Activated T-cell treated with anti-CD3 and anti-CD28 coated beads for 24 hours (primary cell): ENCODE measurements at regions not wholly inside any gene's neighbourhood (a gene's known extent, or its start where the extent isn't known, plus 50 kb on each side); places are given as distances from the start of the nearest gene placed in this dataset.

Experiments used
- DNase-seq: peaks from one replicate; pipeline ENCODE4 v3.0.0-alpha.2; 2020; ENCODE audit warnings: low read depth

- DNase-seq = no peak
Measured at GRCh38 chr14:65354715-65355114, 57.8 kb upstream of the FUT8 start.

- DNase-seq = peak; percentile 17
Measured at GRCh38 chr14:65356327-65356836, 56.1 kb upstream of the FUT8 start.

GRCh38 chr14:65357113-65357512 lies 55.4 kb upstream of the FUT8 start:
- no peak for DNase-seq

- DNase-seq = no peak
Measured at GRCh38 chr14:65357689-65358088, 54.8 kb upstream of the FUT8 start.

- DNase-seq = no peak
Measured at GRCh38 chr14:65359503-65359902, 53.0 kb upstream of the FUT8 start.

- no peak for DNase-seq
Measured at GRCh38 chr14:65360144-65360784, 52.3 kb upstream of the FUT8 start.

GRCh38 chr14:65361920-65362319 lies 50.6 kb upstream of the FUT8 start:
- no peak for DNase-seq
